Smooth muscle cell of the brain vasculature (primary cell): ENCODE measurements at regions not wholly inside any gene's neighbourhood (a gene's known extent, or its start where the extent isn't known, plus 50 kb on each side); places are given as distances from the start of the nearest gene placed in this dataset.

Experiments
- DNase-seq: peaks from one replicate; pipeline ENCODE4 v3.0.0-alpha.2; 2012; ENCODE audit warnings: low read depth, low spot score

DNA sequence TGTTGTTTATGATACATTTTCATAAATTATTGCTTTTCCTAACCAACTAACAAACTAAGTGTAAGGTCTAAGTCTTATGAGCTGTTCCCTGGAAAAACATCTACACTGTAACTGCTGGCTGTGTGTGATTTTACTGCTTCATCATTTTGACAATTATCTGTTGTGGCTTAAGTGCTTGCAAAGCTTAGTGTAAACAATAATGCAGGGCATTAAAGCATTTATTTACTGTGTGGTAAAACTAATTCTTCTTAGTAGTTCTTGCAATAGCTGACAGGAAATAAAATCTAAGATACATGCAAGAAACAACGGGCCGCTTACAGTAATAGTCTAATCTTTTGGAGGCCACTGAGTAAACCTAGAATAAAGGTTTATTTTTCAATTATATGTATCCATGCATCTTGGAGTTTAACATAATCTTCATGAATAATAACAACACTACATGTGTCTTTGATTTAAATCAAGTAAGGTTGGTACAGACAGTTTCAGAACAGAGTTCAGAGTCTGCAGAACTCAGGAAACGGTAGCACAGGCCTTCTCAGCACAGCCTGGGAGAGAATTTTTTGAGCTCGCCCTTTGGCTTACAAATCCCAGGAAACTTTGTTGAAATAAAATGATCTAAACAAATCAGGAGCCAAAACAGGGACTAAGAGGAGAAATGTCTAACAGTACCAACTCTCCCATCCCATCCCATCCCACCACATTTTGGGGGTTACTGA is 473.1 kb downstream of the NR2F1-AS1 start:
- no peak for DNase-seq

DNA sequence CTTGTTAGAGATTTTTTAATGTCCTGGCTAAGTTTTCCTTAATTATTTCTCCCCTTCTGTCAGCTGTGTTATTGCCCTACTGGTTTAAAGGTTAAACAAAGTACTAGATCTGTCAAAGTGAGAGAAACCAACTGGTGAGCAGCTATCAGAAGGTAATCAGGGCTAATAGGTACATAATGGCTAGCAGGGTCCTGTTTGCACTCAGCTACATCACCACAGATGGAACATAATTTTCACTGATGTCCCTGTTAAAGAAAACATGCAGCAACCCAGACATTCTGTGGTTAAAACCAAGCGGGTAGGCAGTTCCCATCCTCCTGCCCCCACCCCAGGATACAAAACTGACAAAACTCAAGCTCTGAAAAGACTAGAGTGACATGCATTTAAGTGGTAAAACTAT is 473.9 kb downstream of the NR2F1-AS1 start:
- DNase-seq = no peak

DNA sequence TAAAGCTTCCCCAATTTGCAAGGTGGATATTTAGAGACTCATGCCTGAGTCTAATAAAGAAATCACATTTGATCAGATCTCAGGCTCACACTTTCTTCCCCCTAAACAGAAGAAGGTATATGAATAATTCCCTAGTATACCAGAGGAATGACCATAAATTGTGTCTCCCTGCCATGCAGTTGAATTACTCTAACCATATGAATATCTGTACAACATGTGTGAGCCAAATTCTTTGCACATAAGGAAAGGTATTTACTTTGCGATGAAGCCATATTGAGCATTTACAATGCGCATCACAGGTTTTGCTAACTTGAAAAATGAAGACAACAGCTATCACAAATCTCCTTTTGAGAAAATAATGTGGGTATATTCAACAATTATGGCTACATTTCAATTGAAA is 479.4 kb downstream of the NR2F1-AS1 start:
- no peak for DNase-seq

DNA sequence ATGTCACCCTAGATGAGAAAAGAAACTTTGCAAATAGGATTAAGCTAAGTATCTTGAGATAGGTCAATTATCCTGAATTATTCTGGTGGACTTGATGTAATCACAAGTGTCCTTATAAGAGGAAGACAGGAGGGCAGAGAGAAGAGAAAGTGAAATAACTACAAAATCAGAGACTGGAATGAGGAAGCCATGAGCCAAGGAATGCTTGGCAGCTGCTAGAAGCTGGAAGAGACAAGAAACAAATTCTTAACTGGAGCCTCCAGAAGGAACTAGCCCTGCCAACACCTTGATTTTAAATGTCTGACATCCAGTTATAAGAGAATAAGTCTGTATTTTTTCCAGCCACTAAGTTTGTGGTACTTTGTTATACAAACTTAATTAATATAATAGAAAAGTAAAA is 480.0 kb downstream of the NR2F1-AS1 start:
- no peak for DNase-seq

DNA sequence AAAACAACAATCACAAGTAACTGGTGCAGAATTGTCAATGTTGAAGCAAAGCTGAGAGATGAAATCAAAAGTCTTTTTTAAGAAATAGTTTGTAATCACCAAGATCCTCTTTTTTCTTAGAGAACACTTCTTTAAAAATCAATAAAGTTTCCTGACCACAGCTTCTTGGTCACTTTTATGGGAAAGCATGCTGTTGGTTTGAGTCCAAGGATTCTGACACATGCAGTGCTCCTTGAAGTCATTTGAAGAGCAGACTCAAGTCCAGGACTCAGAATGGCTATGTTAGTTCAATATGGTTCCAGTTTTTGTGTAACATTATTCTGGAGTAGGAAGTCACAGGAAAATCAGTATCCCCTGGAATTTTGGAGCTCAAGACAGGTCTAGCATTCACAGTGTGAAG is 480.6 kb downstream of the NR2F1-AS1 start:
- no peak for DNase-seq

DNA sequence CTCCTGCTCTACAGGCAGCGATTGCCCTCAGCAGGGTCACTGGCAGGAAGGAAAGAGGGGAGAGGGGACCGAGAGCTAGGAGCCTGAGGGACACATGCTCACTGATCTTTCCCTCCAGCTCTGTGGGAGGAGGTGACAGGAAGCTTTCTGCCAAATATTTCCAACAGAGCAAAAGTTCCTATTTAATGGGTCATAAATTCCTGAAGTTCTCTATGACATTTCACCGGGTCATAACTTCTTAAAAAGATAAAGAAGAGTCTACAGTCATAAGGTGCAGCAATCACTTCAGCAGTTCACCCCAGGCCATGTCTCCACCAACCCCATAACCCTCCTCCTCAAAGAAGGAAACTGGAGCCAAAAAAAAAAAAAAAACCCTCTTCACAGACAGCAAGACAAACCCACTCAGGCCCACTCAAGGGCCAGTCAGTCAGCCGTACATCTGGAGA is 481.1 kb downstream of the NR2F1-AS1 start:
- DNase-seq = no peak

DNA sequence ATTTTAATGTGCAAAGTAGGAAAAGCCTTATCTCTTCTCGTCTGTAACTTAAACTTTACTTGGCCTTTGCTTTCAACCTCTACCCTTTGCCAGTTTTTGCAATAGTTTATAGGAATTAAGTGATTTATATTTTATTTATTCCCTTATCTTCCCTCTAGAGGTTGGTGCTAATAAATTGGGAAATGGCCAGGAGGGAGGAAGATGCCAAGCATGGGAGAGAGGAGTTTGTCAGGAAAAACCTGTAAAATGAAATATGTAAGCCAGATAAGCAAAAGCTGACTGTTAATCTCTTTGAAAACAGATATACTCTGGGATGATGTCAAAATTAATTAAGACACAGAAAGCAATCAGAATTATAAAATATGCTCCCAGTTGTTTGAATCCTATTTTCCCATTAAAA is 484.5 kb downstream of the NR2F1-AS1 start:
- no peak for DNase-seq

DNA sequence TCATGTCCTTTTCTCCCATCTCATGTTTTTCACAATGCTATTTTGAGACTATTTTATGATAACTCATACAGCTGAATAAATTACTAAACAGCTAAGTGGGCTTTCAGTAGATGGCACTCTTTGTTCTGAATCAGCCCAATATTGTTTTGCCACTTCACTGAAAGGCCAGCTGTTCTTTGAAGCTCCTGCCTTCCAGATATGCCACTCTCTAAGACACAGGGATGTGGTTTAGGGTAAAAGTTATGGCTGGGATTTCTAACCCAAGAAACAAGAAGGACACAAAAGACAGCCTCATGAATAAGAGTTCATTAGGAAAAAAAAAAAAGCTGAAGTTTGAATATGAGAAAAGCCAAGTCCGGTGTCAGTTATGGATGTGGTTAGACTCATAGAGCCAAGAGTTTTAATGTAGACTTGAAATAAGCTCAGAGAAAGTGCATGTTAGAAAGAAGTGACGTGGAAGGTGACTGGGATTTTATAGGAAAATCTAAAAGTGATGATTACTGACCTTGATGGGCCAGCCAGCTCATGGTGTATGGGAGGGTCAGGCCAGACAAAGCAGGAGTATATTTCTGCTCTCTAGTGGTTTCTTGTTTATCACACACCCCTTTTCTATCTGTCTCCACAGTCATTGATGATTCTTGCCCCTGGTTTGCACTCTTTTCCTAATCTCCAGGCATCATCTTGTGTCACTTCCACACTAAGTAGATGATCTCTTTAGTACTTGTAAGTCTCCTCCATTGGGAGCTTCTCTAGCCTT is 488.5 kb downstream of the NR2F1-AS1 start:
- no peak for DNase-seq

DNA sequence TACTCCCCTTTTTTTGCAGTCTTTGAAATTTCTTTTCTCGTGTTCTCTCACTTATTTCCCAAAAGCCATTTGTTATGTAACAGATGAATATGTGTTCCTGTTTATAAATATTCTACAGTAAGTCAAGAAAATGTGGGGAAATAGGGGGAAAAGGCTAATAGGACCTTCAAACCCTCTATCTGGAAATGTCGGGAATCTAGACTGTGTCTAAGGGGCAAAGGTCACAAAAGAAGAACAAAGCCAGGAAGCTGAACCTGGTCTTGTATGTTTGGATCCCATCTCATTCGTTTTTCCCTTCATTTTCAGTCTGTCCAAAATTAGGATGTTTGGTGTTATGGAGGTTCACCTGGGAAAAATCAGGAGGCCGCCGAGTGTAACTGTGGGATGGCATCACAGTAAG is 490.3 kb downstream of the NR2F1-AS1 start:
- DNase-seq = no peak

DNA sequence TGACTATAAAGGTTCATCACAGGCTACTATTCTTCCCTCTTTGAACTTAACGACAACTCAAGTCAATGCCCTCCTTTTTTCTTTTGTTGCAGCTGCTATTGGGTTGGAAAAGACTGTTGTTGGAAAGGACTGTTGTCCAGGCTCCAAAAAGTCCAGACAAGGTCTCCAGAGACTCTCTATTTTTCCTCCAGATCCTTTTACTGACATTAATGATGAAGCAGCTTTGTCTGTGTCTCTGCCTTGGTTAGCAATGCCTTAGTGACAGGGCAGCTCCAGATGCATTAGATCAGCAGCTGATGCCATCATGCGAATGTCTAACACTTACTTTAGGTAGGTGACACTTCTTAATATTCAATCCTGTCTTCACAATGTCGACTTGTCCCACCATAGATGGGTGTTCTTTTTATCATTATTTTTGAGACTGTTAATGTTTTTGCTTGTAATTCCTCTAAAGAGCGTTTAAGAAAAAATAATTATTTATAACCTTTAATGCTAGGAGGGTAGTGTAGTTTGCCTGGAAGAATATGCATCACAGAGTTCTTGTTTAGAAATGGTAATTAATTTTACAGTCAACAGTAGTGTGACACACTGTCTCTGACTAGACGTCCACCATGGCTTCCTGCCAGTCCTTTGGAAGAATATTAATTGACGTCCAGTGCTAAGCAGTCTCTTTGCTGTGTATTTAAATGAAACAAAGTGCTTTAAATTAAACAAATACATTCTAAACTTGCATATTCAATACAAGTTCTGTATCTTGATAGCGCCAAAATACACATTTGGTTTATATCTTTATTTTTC is 492.2 kb downstream of the NR2F1-AS1 start:
- DNase-seq = no peak

DNA sequence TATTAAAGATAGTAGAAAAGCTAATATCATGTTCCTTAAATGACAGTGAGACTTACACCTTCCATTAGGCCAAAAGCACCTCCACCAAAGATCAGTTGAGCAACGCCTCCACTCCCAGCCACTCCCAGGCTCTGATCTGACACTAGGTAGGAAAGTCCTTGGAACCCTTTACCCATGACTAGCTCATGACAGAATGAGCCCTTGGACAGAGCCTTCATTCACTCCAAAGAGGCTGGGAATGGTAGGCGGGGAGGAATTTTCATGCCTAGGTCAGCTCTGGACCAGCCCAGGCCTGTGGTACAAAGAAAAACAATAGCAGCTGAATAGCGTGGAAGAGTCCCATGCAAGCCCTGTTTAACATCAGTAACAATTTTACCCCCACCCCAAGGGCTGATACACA is 493.7 kb downstream of the NR2F1-AS1 start:
- no peak for DNase-seq

DNA sequence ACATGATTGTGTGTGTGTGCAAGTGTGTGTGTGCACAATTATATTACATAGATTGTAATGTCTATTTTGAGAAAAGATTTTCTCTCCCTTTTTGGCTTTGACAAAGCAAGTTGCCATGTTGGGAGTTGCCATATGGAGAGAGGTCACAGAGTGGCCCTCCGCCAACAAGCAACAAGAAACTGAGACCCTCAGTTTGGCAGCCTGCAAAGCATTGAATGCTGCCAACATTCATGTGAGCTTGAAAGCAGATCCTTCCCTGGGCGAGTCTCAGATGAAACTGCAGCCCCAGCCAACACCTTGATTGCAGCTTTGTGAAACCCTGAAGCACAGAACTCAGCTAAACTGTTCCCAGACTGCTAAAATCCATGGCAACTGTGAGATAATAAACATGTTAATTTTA is 498.0 kb downstream of the NR2F1-AS1 start:
- no peak for DNase-seq

DNA sequence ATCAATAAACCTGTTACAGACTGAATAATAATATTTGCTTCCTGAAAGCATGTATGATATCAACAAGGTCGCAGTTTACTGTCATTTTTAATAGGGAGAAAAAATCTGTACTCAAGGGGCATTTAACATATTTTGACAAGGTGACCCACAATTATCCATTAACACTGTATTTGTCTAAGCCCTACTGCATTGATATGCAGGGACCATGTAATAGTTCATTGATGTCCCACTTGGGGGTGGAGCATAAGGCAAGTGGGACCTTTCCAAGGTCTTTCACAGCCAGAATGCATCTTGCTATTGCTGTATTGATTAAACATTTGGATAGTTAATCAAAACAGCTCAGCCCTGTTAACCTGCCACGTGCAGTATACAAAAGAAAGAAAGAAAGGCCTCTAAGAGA is 502.0 kb downstream of the NR2F1-AS1 start:
- no peak for DNase-seq

DNA sequence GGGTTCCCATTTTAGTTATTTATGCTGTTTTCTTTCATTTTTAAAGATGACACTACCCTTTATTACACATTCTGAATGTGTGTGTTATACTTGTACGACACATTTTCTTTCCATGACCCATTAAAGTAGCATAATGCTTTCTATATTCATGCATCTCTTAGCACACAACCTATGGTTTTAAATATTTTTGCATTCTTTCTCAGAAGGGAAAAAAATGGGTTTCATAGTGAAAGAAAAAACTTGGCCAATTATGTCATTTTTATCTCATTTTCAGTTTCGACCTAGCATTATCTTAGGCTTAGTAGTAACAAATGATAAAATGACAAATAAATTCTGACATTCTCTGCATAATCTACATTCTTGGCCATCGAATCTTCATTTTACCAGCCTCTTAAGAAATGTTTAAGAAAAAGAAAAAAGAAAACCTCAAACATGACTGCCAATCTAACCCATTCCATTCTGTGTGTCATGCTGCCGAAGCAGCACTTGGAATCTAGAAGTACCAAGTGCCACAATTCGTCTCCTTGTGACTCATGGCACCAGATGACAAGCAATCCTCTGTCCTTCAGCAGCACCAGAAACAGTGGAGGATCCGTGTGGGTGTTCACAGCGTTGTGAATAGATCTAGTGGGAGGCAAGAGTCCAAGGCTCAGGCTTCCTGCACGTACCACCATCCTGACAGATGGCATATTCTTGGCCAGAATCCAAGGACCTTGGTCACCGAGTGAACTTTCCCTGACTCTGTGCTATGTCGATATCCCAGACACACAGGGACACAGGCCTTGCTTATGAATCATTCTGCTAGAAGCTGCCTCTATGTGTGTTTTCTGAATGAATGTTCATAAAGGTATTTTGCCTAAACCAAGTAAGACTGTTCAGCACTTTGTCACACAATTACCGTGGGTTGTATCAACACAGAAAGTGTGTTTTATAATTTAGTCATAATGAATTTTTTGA is 502.7 kb downstream of the NR2F1-AS1 start:
- DNase-seq = peak; percentile 40

DNA sequence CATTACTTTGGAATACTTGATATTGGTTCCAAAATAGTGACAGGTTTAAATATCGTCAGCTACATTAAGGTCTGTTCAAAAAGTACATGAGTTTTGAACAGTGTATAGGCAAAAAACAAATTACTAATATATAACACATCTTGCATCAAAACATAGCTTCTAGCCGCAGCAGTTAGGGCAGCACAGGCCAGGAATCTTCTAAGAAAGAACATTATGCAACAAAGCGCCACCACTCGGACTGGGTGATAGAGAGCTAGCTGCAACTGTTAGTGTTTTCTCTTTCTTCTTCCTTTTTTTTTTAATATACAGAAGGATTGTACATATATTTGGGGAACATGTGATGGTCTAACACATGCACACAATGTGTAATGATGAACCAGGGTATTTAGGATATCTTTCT is 504.5 kb downstream of the NR2F1-AS1 start:
- DNase-seq = no peak

DNA sequence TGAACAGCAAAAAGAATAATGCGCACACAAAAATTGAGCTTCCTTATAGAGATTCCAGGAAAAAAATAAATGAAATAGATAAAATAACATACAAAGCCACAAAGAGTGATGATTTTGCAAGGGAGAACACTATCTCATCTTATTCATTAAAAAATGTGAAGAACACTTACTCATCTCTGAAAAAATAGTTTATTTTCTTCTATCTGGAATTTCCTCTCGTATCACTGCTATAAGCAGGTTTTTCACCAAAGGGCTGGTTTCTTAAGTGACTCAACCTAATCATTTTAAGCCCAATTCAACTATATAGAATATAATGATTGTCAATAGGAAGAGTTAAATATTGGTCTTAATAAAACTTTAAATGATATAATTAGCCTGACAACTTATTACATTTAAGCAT is 504.9 kb downstream of the NR2F1-AS1 start:
- no peak for DNase-seq

DNA sequence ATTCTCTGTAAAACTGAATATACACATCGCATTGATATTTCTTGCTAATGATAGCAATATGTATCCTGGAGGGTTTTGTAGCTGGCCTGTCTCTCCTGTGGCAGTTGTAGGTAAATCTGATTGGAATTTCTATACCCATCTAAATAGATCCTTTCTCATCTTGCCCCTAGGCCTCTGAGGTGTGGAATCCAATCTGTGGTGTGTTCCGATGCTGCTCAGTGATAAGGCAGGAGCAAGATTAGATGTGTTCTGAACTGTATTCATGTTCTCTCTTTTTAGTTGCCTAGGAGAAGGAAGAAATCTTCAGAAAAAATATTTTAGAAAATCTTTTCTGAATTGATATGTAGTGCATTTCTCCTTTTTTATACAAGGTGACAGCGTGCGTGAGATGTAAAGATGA is 507.5 kb downstream of the NR2F1-AS1 start:
- DNase-seq = no peak

DNA sequence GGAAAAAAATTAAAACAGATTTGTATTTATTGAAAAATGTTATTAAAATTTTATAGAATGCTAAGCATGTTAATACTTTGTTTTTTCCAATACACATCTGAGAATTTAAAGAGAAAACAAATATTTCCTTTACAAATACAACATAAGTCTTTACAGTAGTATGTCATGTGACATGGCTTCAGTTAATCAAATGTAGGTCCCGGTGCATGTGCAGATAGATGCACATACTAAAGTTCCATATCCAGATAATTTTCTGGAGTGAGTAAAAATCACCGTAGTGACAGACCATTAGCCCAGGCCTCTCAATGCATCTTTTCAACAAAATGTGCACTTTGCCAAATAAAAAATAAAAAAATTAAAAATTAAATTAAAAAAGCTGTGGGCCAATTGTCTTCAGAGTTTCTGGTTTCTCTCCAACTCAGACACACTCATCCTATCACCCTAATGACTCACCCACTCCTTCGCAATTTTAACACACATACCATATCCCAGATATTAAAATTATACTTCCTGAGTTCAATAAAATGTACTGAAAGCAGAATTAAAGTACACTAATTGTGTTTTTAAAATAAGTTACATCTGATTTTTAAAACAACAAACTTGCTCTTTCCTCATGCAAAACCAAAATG is 508.1 kb downstream of the NR2F1-AS1 start:
- DNase-seq = no peak

DNA sequence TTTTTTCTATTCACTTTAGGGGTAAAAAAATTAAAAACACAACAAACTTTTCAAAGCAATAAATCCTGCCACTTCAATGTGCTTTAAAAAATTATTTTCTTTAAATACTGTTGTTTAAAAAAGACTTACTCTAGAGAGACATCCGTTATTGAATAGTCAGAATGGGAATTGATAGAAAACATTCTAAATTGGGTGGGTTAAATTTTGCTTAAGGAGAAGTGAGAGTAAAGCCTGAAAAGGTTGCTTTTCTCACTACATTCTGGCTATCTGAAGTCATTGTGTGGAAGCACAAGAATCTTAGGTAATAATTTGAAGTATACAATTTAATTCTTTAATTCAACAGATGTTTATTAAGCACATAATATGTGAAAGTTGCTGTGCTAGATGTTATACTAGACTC is 509.3 kb downstream of the NR2F1-AS1 start:
- no peak for DNase-seq

DNA sequence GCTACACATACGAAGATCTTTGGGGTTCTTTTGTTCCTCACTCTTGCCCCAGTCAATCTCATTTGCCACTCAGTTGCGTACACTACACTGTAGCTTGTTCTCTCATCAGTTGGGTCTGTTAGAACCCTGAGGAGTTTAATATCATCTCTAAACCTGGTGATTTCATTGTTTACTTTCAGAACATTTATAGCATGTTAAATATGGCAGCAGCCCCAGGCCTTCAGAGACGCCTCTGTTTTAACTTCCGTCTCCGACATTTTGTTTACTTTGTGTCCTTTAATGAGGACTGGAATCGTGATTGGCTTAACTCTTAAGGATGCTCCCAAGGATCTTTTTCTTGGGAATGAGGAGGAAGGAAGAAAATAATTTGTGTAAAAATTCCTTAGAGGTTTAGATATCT is 510.1 kb downstream of the NR2F1-AS1 start:
- no peak for DNase-seq

DNA sequence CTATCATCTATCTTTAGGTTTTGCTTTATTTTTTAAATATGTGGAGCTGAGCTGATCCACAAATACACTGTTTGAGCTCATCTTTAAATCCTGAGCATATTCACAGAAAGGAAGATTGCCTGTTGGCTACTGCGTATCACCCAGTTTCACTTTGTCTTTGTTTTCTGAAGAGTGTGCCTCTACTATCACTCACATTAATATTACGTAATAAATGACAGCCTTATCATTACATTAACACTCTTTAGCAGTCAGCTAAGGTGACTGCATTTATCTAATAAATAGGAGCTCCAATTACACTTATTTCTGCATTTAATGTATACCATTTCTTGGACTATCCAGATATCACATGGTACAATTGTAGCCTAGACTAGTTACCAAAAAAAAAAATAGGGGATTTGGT is 511.7 kb downstream of the NR2F1-AS1 start:
- DNase-seq = no peak
